HepG2 (cell line): ENCODE measurements at regions not wholly inside any gene's neighbourhood (a gene's known extent, or its start where the extent isn't known, plus 50 kb on each side); places are given as distances from the start of the nearest gene placed in this dataset.

Source experiments
- ATAC-seq: fragments of 200-7000 bp; cut with Tn5 transposase; 3 replicates; pipeline ENCODE4 v1.9.1; 2020; ENCODE audit warnings: mild to moderate bottlenecking, moderate library complexity
- BruUV-seq: library from RNA; stranded (reverse); fragments of 400-500 nt; replicated peaks from 2 replicates; lab custom pipeline; 2021; lab: Mats Ljungman, UMichigan
- CTCF ChIA-PET: fragments of 300-600 bp; formaldehyde crosslinking; extraction: SDS; loops from one replicate; lab custom pipeline; 2021; ENCODE audit warnings: low total read pairs, inconsistent platforms, low intra/inter-chr PET ratio; lab: Yijun Ruan, JAX
- POLR2A ChIA-PET: fragments of 350-600 bp; sonication (Branson Sonifier 250); formaldehyde crosslinking; loops from one replicate; lab custom pipeline; 2020; ENCODE audit warnings: antibody characterized with exemption, inconsistent platforms; lab: Yijun Ruan, JAX
- DNase-seq: peaks from one replicate; pipeline ENCODE4 v3.0.0-alpha.2; 2015; ENCODE audit warnings: low spot score
- FAIRE-seq: peaks from 3 replicates; lab custom pipeline; 2011; peaks lifted over from hg19 to GRCh38; lab: Jason Lieb, UNC
- H2AFZ ChIP-seq: one replicate; pipeline ENCODE4 v1.6.1; 2011; ENCODE audit warnings: low read length, inconsistent platforms
- H3K27ac ChIP-seq: fragments of 300-600 bp; 3 replicates; pipeline ENCODE4 v1.8.0; 2011; ENCODE audit warnings: mixed run types, mild to moderate bottlenecking, mixed read lengths, low read length, inconsistent platforms; ENCODE audit not compliant: insufficient read depth; ENCODE audit errors: extremely low read length
- H3K27me3 ChIP-seq, 2 experiments: fragments of 200-600 bp in 1 of 2; 2 replicates in 1 of 2; 3 replicates in 1 of 2; pipeline versions ENCODE4 v1.6.0 to v1.8.0; 2011; ENCODE audit warnings: low read length in 2 of 2, mild to moderate bottlenecking in 2 of 2, moderate library complexity in 2 of 2, inconsistent platforms in 1 of 2; ENCODE audit not compliant: insufficient read depth in 2 of 2, control insufficient read depth in 1 of 2
- H3K36me3 ChIP-seq, 2 experiments: fragments of 200-600 bp in 1 of 2; replicated peaks in 1 of 2; 2 replicates in 1 of 2; 3 replicates in 1 of 2; pipeline versions ENCODE4 v1.5.1 to v1.8.0; 2011; ENCODE audit warnings: low read length in 2 of 2, inconsistent platforms in 1 of 2; ENCODE audit not compliant: insufficient read depth in 2 of 2, control insufficient read depth in 1 of 2
- H3K4me1 ChIP-seq: 2 replicates; pipeline ENCODE4 v1.5.1; 2012; ENCODE audit warnings: low read length, inconsistent platforms; ENCODE audit not compliant: insufficient read depth
- H3K4me2 ChIP-seq: 2 replicates; pipeline ENCODE4 v1.6.0; 2011; ENCODE audit warnings: low read depth, low read length, inconsistent platforms
- H3K4me3 ChIP-seq, 3 experiments: fragments of 200-600 bp in 1 of 3; sonication (generic), shearing (Covaris generic) in 1 of 3; replicated peaks in 1 of 3; 2 replicates each; pipeline ENCODE4 v1.5.1; 2011 to 2016; ENCODE audit warnings: low read length in 3 of 3, inconsistent platforms in 2 of 3, low read depth in 2 of 3, mild to moderate bottlenecking in 2 of 3, control low read depth in 1 of 3, mixed read lengths in 1 of 3; ENCODE audit not compliant: insufficient read depth in 1 of 3
- H3K79me2 ChIP-seq: one replicate; pipeline ENCODE4 v1.6.1; 2011; ENCODE audit warnings: low read length, inconsistent platforms; ENCODE audit not compliant: insufficient read depth
- H3K9ac ChIP-seq: 2 replicates; pipeline ENCODE4 v1.6.0; 2011; ENCODE audit warnings: mild to moderate bottlenecking, low read depth, low read length, inconsistent platforms; ENCODE audit not compliant: insufficient read depth
- H3K9me3 ChIP-seq: 2 replicates; pipeline ENCODE4 v1.5.1; 2012; ENCODE audit warnings: mild to moderate bottlenecking, low read length
- H4K20me1 ChIP-seq: 2 replicates; pipeline ENCODE4 v1.6.0; 2011; ENCODE audit warnings: inconsistent platforms, mild to moderate bottlenecking, low read length, moderate library complexity; ENCODE audit not compliant: insufficient read depth
- AKAP8 ChIP-seq: sonication (generic); formaldehyde crosslinking; IDR thresholded peaks from 2 replicates; pipeline ENCODE4 v1.5.1; 2020; ENCODE audit warnings: mild to moderate bottlenecking, missing genetic modification reagents
- MAFF ChIP-seq: IDR thresholded peaks from 2 replicates; pipeline ENCODE4 v1.6.1; 2011; ENCODE audit warnings: low read depth, low read length, improper control_type of control experiment
- MAFK ChIP-seq, 2 experiments: IDR thresholded peaks in 1 of 2; conservative IDR thresholded peaks in 1 of 2; 2 replicates each; pipeline ENCODE4 v1.6.1; 2011; ENCODE audit warnings: improper control_type of control experiment in 2 of 2, low read length in 2 of 2
- TEAD3 ChIP-seq: optimal IDR thresholded peaks from 2 replicates; pipeline ENCODE3; 2016; ENCODE audit warnings: borderline replicate concordance
- U2AF2 ChIP-seq: fragments of 200-400 bp; formaldehyde crosslinking; IDR thresholded peaks from 2 replicates; pipeline ENCODE4 v1.6.1; 2017; ENCODE audit warnings: low read depth, mild to moderate bottlenecking, low read length
- ZFP1 ChIP-seq: IDR thresholded peaks from 2 replicates; pipeline ENCODE4 v1.6.1; 2016
- ZGPAT ChIP-seq: IDR thresholded peaks from 2 replicates; pipeline ENCODE4 v1.6.1; 2016; ENCODE audit warnings: mild to moderate bottlenecking
- ZNF543 ChIP-seq: sonication (generic); formaldehyde crosslinking; IDR thresholded peaks from 2 replicates; pipeline ENCODE4 v1.4.0; 2020; ENCODE audit warnings: mild to moderate bottlenecking, missing genetic modification reagents
- WGBS: methylation state at CpG from one replicate; pipeline ENCODE4 v1.1.6; 2017; ENCODE audit warnings: low lambda C conversion rate; 5-methylcytosine and 5-hydroxymethylcytosine counted together
- in situ Hi-C: cut with HindIII; loops from 2 replicates; pipeline ENCODE4 v1.10.0; 2017; ENCODE audit warnings: low pct_unique_long_range_greater_than_20kb; ENCODE audit not compliant: extremely low pct_ligation_motif_present
- intact Hi-C: fragments of 100-400 bp; cut with micrococcal nuclease; formaldehyde crosslinking; loops from one replicate; pipeline ENCODE4 v1.10.0; 2022; ENCODE audit not compliant: unreplicated experiment

GRCh38 chr3:112718967-112719366, 78.0 kb upstream of the CCDC80 start:
- Histone ChIP-seq H3K9me3 (no peaks in the 10 kb centered on the region), H4K20me1 (no peaks in the 10 kb centered on the region), H3K4me2 (no peak overlapping the region)
- intact Hi-C loops = no loop called here
- TF ChIP-seq TEAD3 (CRISPR knock-in tag) (no peak), MAFF (peak; percentile 75), MAFK (conservative IDR thresholded peaks at IDR 0.05 in 1 of 2, IDR thresholded peaks at IDR 0.05 in 1 of 2; ENCODE audit: low read length in 2 of 2) (peak; percentile 81 to 89), ZNF543 (CRISPR knock-in tag) (no peak)
- TF ChIP-seq, all 625 proteins: peak for 2
- Histone ChIP-seq H3K36me3 (no peaks in the 10 kb centered on the region), H3K9ac (no peak overlapping the region), H2AFZ (no peak overlapping the region), H3K79me2 (no peaks in the 10 kb centered on the region), H3K27me3 (no peaks in the 10 kb centered on the region), H3K4me1 (no peaks in the 10 kb centered on the region), H3K27ac (no peak overlapping the region), H3K4me3 (no peak overlapping the region)
- ChIA-PET POLR2A (no interaction called here), CTCF (interaction anchor here (0.5 kb wide), 1 partner anchor 38 kb away, joined by 3 read pairs; no protein-coding TSS in a partner anchor)
- no peak for FAIRE-seq
- no peak for DNase-seq
- BruUV-seq = no TSS peak
- 0% methylated on average over 1 of the region's 1 CpG for whole genome bisulfite sequencing
- ATAC-seq = no peak
- in situ Hi-C loops = no loop called here

DNA sequence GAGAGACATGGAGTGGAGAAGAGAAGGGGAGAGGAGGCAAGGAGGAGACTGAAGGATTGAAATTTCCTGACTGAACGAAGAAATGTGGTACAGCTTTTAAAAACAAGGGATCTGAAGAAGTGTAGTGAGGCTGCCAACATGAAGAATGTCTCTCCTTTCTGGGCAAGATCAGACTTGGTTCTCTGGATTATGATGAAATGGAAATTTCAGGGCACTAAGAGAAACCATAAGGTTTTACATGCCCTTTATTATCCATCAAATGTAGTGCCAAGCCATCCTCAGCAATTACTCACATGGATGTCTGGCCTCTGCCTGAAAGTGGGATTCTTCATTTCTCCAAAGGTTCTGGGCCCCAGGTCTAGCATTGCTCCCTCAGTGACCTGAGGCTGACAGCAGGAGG, 77.6 kb upstream of the CCDC80 start:
- H3K79me2 ChIP-seq = no peaks in the 10 kb centered on the region
- no peak overlapping the region for H3K4me3 ChIP-seq
- H2AFZ ChIP-seq = no peak overlapping the region
- intact Hi-C loops = no loop called here
- 0% methylated on average over 1 of the region's 1 CpG for WGBS
- H3K4me1 ChIP-seq = no peaks in the 10 kb centered on the region
- DNase-seq (no peak), ATAC-seq (no peak), FAIRE-seq (no peak)
- H3K27ac ChIP-seq = no peak overlapping the region
- no peaks in the 10 kb centered on the region for H3K36me3 ChIP-seq
- in situ Hi-C loops = no loop called here
- H4K20me1 ChIP-seq = no peaks in the 10 kb centered on the region
- CTCF ChIA-PET = no interaction called here
- no peak overlapping the region for H3K4me2 ChIP-seq
- no peaks in the 10 kb centered on the region for H3K9me3 ChIP-seq
- H3K9ac ChIP-seq = no peak overlapping the region
- no TSS peak for BruUV-seq
- POLR2A ChIA-PET = no interaction called here
- H3K27me3 ChIP-seq = no peaks in the 10 kb centered on the region
- no peak for TF ChIP-seq U2AF2
- no peak for TF ChIP-seq ZFP1
- TF ChIP-seq AKAP8 (CRISPR knock-in tag) = no peak
- no peak for TF ChIP-seq ZGPAT (CRISPR knock-in tag)
